T-helper 17 cell (primary cell): ENCODE measurements at regions not wholly inside any gene's neighbourhood (a gene's known extent, or its start where the extent isn't known, plus 50 kb on each side); places are given as distances from the start of the nearest gene placed in this dataset.

Experiments used
- ATAC-seq: fragments of 150-1000 bp; cut with Tn5 transposase; 2 replicates; pipeline ENCODE4 v1.10.0; 2021; ENCODE audit warnings: mild to moderate bottlenecking, moderate library complexity
- DNase-seq, 3 donors: peaks; one replicate each; pipeline versions ENCODE4 v3.0.0 to v3.0.0-alpha.2; 2020 to 2021
- H3K9me3 ChIP-seq: one replicate; pipeline ENCODE4 v1.7.0; 2013; ENCODE audit warnings: low read length, mild to moderate bottlenecking; ENCODE audit not compliant: control insufficient read depth, poor library complexity, severe bottlenecking
- H3K27ac Mint-ChIP-seq: one replicate; pipeline ENCODE4 v1.8.0; 2022; ENCODE audit warnings: mild to moderate bottlenecking, moderate library complexity, mixed read lengths
- H3K27me3 Mint-ChIP-seq: one replicate; pipeline ENCODE4 v1.8.0; 2022; ENCODE audit warnings: mixed read lengths
- H3K36me3 Mint-ChIP-seq: one replicate; pipeline ENCODE4 v1.8.0; 2022; ENCODE audit warnings: low read depth, mixed read lengths
- H3K4me1 Mint-ChIP-seq: one replicate; pipeline ENCODE4 v1.8.0; 2022; ENCODE audit warnings: mild to moderate bottlenecking, mixed read lengths
- H3K4me3 Mint-ChIP-seq: one replicate; pipeline ENCODE4 v1.8.0; 2022; ENCODE audit warnings: mild to moderate bottlenecking, moderate library complexity, mixed read lengths

- DNase-seq (no peak), ATAC-seq (no peak)
- Mint-ChIP-seq H3K4me3 (no peak overlapping the region), H3K27me3 (peaks cover 26% of the 10 kb centered on the region), H3K27ac (no peak overlapping the region), H3K4me1 (no peaks in the 10 kb centered on the region), H3K36me3 (no peaks in the 10 kb centered on the region)
- no peaks in the 10 kb centered on the region for H3K9me3 ChIP-seq
These were observed 690.0 kb downstream of the ARHGAP15 start for GRCh38 chr2:143819190-143819735.
